OCI-LY7 (cell line): ENCODE measurements at regions not wholly inside any gene's neighbourhood (a gene's known extent, or its start where the extent isn't known, plus 50 kb on each side); places are given as distances from the start of the nearest gene placed in this dataset.

ENCODE experiments used
- EZH2phosphoT487 ChIP-seq: fragments of 200-600 bp; sonication (generic); IDR thresholded peaks from 2 replicates; pipeline ENCODE4 v1.6.1; 2018; ENCODE audit warnings: low read depth, borderline replicate concordance, mild to moderate bottlenecking, mixed run types, antibody characterized with exemption, low read length, moderate library complexity, mixed read lengths
- TF ChIP-seq, protein P1 (sequence below): fragments of 200-600 bp; sonication (generic); conservative IDR thresholded peaks from 2 replicates; pipeline ENCODE4 v1.5.1; 2014; ENCODE audit warnings: mild to moderate bottlenecking, antibody characterized with exemption, low read length, moderate library complexity, mixed read lengths

DNA sequence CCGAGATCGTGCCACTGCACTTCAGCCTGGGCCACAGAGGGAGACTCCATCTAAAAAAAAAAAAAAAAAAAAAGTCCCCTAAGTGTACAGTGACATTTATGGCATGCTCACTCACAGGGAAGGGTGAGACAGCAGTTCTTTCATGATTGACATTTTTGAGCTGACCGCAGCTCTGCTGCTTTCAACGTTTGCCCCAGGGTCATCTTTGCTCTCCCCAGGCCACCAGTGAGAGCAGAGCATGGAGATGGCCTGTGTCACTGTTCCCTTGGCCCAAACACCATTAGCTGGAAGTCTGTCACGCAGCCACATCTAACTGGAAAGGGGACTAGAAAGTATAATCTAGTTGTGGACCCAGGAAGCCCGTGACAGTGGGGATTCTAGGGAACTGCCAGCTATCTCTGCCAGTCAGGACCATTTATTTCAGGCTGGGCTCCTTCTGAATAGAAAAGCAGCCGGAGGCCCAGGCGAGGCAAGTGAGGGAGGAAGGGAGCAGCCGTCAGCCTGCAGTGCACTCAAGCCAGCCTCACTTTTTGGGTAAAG, 193.4 kb upstream of the HES1 start:
- TF ChIP-seq, protein P1, sequence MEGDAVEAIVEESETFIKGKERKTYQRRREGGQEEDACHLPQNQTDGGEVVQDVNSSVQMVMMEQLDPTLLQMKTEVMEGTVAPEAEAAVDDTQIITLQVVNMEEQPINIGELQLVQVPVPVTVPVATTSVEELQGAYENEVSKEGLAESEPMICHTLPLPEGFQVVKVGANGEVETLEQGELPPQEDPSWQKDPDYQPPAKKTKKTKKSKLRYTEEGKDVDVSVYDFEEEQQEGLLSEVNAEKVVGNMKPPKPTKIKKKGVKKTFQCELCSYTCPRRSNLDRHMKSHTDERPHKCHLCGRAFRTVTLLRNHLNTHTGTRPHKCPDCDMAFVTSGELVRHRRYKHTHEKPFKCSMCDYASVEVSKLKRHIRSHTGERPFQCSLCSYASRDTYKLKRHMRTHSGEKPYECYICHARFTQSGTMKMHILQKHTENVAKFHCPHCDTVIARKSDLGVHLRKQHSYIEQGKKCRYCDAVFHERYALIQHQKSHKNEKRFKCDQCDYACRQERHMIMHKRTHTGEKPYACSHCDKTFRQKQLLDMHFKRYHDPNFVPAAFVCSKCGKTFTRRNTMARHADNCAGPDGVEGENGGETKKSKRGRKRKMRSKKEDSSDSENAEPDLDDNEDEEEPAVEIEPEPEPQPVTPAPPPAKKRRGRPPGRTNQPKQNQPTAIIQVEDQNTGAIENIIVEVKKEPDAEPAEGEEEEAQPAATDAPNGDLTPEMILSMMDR, result no peak
- no peak for TF ChIP-seq EZH2phosphoT487
